ENCODE measurements at regions not wholly inside any gene's neighbourhood (a gene's known extent, or its start where the extent isn't known, plus 50 kb on each side); places are given as distances from the start of the nearest gene placed in this dataset.
"Not testable (repeated sequence)": the region's sequence is repeated elsewhere in the genome, so short reads cannot be mapped to it uniquely, and the experiment has no call there.

DNA sequence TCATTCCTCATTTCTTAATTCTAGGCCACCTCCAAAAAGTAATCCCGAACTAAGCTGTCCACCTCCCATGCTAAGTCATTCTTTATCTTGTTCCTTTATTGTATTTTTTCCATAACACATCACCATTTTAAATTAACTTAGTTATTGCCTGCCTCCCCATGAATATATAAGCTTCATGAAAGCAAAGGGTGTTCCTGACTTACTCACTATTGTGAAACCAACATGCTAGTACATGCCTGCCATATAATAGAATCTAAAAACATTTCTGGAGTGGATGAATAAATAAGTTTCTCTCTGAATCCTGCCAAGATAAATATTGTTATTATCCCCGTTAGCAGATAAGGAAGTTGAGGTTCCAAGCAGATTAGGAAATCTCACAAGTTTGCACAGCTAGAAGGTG, 232.1 kb downstream of the NPIPA8 start:
- TF ChIP-seq EP300 (IDR thresholded peaks at IDR 0.05; ENCODE audit: low read depth); POLR2A (IDR thresholded peaks at IDR 0.05): not testable (repeated sequence)
- TF ChIP-seq, protein P1, sequence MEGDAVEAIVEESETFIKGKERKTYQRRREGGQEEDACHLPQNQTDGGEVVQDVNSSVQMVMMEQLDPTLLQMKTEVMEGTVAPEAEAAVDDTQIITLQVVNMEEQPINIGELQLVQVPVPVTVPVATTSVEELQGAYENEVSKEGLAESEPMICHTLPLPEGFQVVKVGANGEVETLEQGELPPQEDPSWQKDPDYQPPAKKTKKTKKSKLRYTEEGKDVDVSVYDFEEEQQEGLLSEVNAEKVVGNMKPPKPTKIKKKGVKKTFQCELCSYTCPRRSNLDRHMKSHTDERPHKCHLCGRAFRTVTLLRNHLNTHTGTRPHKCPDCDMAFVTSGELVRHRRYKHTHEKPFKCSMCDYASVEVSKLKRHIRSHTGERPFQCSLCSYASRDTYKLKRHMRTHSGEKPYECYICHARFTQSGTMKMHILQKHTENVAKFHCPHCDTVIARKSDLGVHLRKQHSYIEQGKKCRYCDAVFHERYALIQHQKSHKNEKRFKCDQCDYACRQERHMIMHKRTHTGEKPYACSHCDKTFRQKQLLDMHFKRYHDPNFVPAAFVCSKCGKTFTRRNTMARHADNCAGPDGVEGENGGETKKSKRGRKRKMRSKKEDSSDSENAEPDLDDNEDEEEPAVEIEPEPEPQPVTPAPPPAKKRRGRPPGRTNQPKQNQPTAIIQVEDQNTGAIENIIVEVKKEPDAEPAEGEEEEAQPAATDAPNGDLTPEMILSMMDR (IDR thresholded peaks at IDR 0.05), result not testable (repeated sequence)
